Activated T-helper 1 cell treated with anti-CD3 and anti-CD28 coated beads, Interleukin-12 subunit alpha, Interleukin-12 subunit beta, Interleukin-2, Interleukin-4 antibody, amounts not matched to agents 30 ng/mL and 10 ng/mL and 1 ng/mL, durations not matched to agents 14 hours and 24 hours and 36 hours (primary cell): ENCODE measurements at regions not wholly inside any gene's neighbourhood (a gene's known extent, or its start where the extent isn't known, plus 50 kb on each side); places are given as distances from the start of the nearest gene placed in this dataset.
"Not testable (repeated sequence)": the region's sequence is repeated elsewhere in the genome, so short reads cannot be mapped to it uniquely, and the experiment has no call there.

Experiments
- DNase-seq: peaks from one replicate; pipeline ENCODE4 v3.0.0; 2021; ENCODE audit warnings: low spot score
- H3K27ac Mint-ChIP-seq: one replicate; pipeline ENCODE4 v1.8.0; 2021; ENCODE audit warnings: mild to moderate bottlenecking, mixed read lengths
- H3K27me3 Mint-ChIP-seq: one replicate; pipeline ENCODE4 v1.8.0; 2022; ENCODE audit warnings: mild to moderate bottlenecking, moderate library complexity, mixed read lengths; ENCODE audit not compliant: insufficient read depth
- H3K36me3 Mint-ChIP-seq: one replicate; pipeline ENCODE4 v1.8.0; 2021; ENCODE audit warnings: low read depth, mixed read lengths
- H3K4me1 Mint-ChIP-seq: one replicate; pipeline ENCODE4 v1.8.0; 2021; ENCODE audit warnings: low read depth, mixed read lengths
- H3K4me3 Mint-ChIP-seq: one replicate; pipeline ENCODE4 v1.8.0; 2021; ENCODE audit warnings: mild to moderate bottlenecking, moderate library complexity, mixed read lengths
- H3K9me3 Mint-ChIP-seq: one replicate; pipeline ENCODE4 v1.8.0; 2021; ENCODE audit warnings: mixed read lengths
- intact Hi-C: fragments of 100-400 bp; cut with micrococcal nuclease; formaldehyde crosslinking; loops from one replicate; pipeline ENCODE4 v1.15.1; 2024

- Mint-ChIP-seq H3K4me3 (no peak overlapping the region), H3K27me3 (peaks cover 2% of the 10 kb centered on the region), H3K36me3 (no peaks in the 10 kb centered on the region), H3K27ac (no peak overlapping the region), H3K9me3 (no peaks in the 10 kb centered on the region), H3K4me1 (no peaks in the 10 kb centered on the region)
- intact Hi-C loops: no loop called here
- DNase-seq: no peak
Observed at GRCh38 chr6:67735623-67736022, 899.5 kb upstream of the ADGRB3 start.

- Mint-ChIP-seq H3K4me3 (no peak overlapping the region), H3K36me3 (no peaks in the 10 kb centered on the region), H3K9me3 (no peaks in the 10 kb centered on the region), H3K27me3 (no peaks in the 10 kb centered on the region), H3K4me1 (no peaks in the 10 kb centered on the region), H3K27ac (no peak overlapping the region)
- intact Hi-C loops: no loop called here
- no peak for DNase-seq
Observed at GRCh38 chr6:67722861-67723261, 912.2 kb upstream of the ADGRB3 start.

- Mint-ChIP-seq H3K27me3 (no peaks in the 10 kb centered on the region), H3K4me1 (no peaks in the 10 kb centered on the region), H3K9me3 (no peaks in the 10 kb centered on the region), H3K4me3 (no peak overlapping the region), H3K36me3 (no peaks in the 10 kb centered on the region), H3K27ac (no peak overlapping the region)
- intact Hi-C loops: no loop called here
- DNase-seq: no peak
Observed at GRCh38 chr6:67717281-67717680, 917.8 kb upstream of the ADGRB3 start.

- Mint-ChIP-seq H3K4me3 (no peak overlapping the region), H3K4me1 (no peaks in the 10 kb centered on the region), H3K9me3 (no peaks in the 10 kb centered on the region), H3K36me3 (no peaks in the 10 kb centered on the region), H3K27me3 (no peaks in the 10 kb centered on the region), H3K27ac (no peak overlapping the region)
- intact Hi-C loops: no loop called here
- no peak for DNase-seq
Observed at GRCh38 chr6:67706388-67706787, 928.7 kb upstream of the ADGRB3 start.

GRCh38 chr6:67698534-67698933 is 936.5 kb upstream of the ADGRB3 start:
- intact Hi-C loops: no loop called here
- Mint-ChIP-seq H3K4me3 (no peak overlapping the region), H3K27ac (no peak overlapping the region), H3K27me3 (no peaks in the 10 kb centered on the region), H3K4me1 (no peaks in the 10 kb centered on the region), H3K9me3 (no peaks in the 10 kb centered on the region), H3K36me3 (no peaks in the 10 kb centered on the region)
- DNase-seq: no peak

GRCh38 chr6:67694127-67694526 is 941.0 kb upstream of the ADGRB3 start:
- no peaks in the 10 kb centered on the region for H3K4me1 Mint-ChIP-seq
- intact Hi-C loops: no loop called here
- no peaks in the 10 kb centered on the region for H3K36me3 Mint-ChIP-seq
- no peaks in the 10 kb centered on the region for H3K27me3 Mint-ChIP-seq
- H3K4me3 Mint-ChIP-seq: no peak overlapping the region
- no peak for DNase-seq
- H3K27ac Mint-ChIP-seq: no peak overlapping the region
- H3K9me3 Mint-ChIP-seq: no peaks in the 10 kb centered on the region

GRCh38 chr6:67689329-67689728 is 945.8 kb upstream of the ADGRB3 start:
- Mint-ChIP-seq H3K27ac (no peak overlapping the region), H3K4me1 (no peaks in the 10 kb centered on the region), H3K9me3 (no peaks in the 10 kb centered on the region), H3K4me3 (no peak overlapping the region), H3K36me3 (no peaks in the 10 kb centered on the region), H3K27me3 (no peaks in the 10 kb centered on the region)
- intact Hi-C loops: no loop called here
- DNase-seq: no peak

- Mint-ChIP-seq H3K4me1 (no peaks in the 10 kb centered on the region), H3K9me3 (no peaks in the 10 kb centered on the region), H3K4me3 (no peak overlapping the region), H3K27me3 (no peaks in the 10 kb centered on the region), H3K36me3 (no peaks in the 10 kb centered on the region), H3K27ac (no peak overlapping the region)
- no peak for DNase-seq
- intact Hi-C loops: no loop called here
Observed at GRCh38 chr6:67687396-67687795, 947.7 kb upstream of the ADGRB3 start.

GRCh38 chr6:67686225-67686624 is 948.9 kb upstream of the ADGRB3 start:
- H3K4me3 Mint-ChIP-seq, intact Hi-C loops, H3K9me3 Mint-ChIP-seq, H3K27me3 Mint-ChIP-seq, H3K4me1 Mint-ChIP-seq, H3K27ac Mint-ChIP-seq, H3K36me3 Mint-ChIP-seq, DNase-seq: not testable (repeated sequence)

- Mint-ChIP-seq H3K4me1 (no peaks in the 10 kb centered on the region), H3K27me3 (no peaks in the 10 kb centered on the region), H3K36me3 (no peaks in the 10 kb centered on the region), H3K27ac (no peak overlapping the region), H3K4me3 (no peak overlapping the region), H3K9me3 (no peaks in the 10 kb centered on the region)
- no peak for DNase-seq
- intact Hi-C loops: no loop called here
Observed at GRCh38 chr6:67683960-67684359, 951.1 kb upstream of the ADGRB3 start.

- no peak for DNase-seq
- H3K4me3 Mint-ChIP-seq: no peak overlapping the region
- H3K4me1 Mint-ChIP-seq: no peaks in the 10 kb centered on the region
- no peaks in the 10 kb centered on the region for H3K36me3 Mint-ChIP-seq
- intact Hi-C loops: no loop called here
- H3K27me3 Mint-ChIP-seq: no peaks in the 10 kb centered on the region
- H3K9me3 Mint-ChIP-seq: no peaks in the 10 kb centered on the region
- H3K27ac Mint-ChIP-seq: no peak overlapping the region
Observed at GRCh38 chr6:67680297-67680932, 954.7 kb upstream of the ADGRB3 start.

GRCh38 chr6:67679566-67680296 is 955.4 kb upstream of the ADGRB3 start:
- H3K9me3 Mint-ChIP-seq: no peaks in the 10 kb centered on the region
- intact Hi-C loops: no loop called here
- H3K4me3 Mint-ChIP-seq: no peak overlapping the region

GRCh38 chr6:67676892-67677291 is 958.2 kb upstream of the ADGRB3 start:
- no peak overlapping the region for H3K4me3 Mint-ChIP-seq
- DNase-seq: no peak
- no peaks in the 10 kb centered on the region for H3K36me3 Mint-ChIP-seq
- no peak overlapping the region for H3K27ac Mint-ChIP-seq
- intact Hi-C loops: no loop called here
- no peaks in the 10 kb centered on the region for H3K4me1 Mint-ChIP-seq
- no peaks in the 10 kb centered on the region for H3K27me3 Mint-ChIP-seq
- H3K9me3 Mint-ChIP-seq: no peaks in the 10 kb centered on the region

More at GRCh38 chr6:67679566-67680296, 955.4 kb upstream of the ADGRB3 start:
- no peak for DNase-seq
- Mint-ChIP-seq H3K4me1 (no peaks in the 10 kb centered on the region), H3K36me3 (no peaks in the 10 kb centered on the region), H3K27ac (no peak overlapping the region), H3K27me3 (no peaks in the 10 kb centered on the region)
